GM21619 (cell line): ENCODE measurements at regions not wholly inside any gene's neighbourhood (a gene's known extent, or its start where the extent isn't known, plus 50 kb on each side); places are given as distances from the start of the nearest gene placed in this dataset.
"Not testable (repeated sequence)": the region's sequence is repeated elsewhere in the genome, so short reads cannot be mapped to it uniquely, and the experiment has no call there.

Source experiments
- ATAC-seq: cut with Tn5 transposase; IDR thresholded peaks from one replicate; pipeline ENCODE4 v1.9.1; 2021; ENCODE audit not compliant: unreplicated experiment

- ATAC-seq, result no peak
Measured at GRCh38 chr7:15057272-15057671, 154.7 kb upstream of the DGKB start.

GRCh38 chr7:15054304-15054703, 151.8 kb upstream of the DGKB start:
- not testable (repeated sequence) for ATAC-seq

- no peak for ATAC-seq
Measured at GRCh38 chr7:15049157-15049556, 146.6 kb upstream of the DGKB start.

GRCh38 chr7:15046861-15047260, 144.3 kb upstream of the DGKB start:
- no peak for ATAC-seq

GRCh38 chr7:15043931-15044330, 141.4 kb upstream of the DGKB start:
- ATAC-seq, result no peak

- ATAC-seq, result no peak
Measured at GRCh38 chr7:15042285-15043065, 139.9 kb upstream of the DGKB start.

- no peak for ATAC-seq
Measured at GRCh38 chr7:15041226-15041625, 138.7 kb upstream of the DGKB start.

- no peak for ATAC-seq
Measured at GRCh38 chr7:15035814-15036213, 133.3 kb upstream of the DGKB start.

- no peak for ATAC-seq
Measured at GRCh38 chr7:15033039-15033438, 130.5 kb upstream of the DGKB start.

- no peak for ATAC-seq
Measured at GRCh38 chr7:15018981-15019380, 116.4 kb upstream of the DGKB start.

GRCh38 chr7:15016766-15017165, 114.2 kb upstream of the DGKB start:
- no peak for ATAC-seq

- no peak for ATAC-seq
Measured at GRCh38 chr7:15016315-15016667, 113.7 kb upstream of the DGKB start.

GRCh38 chr7:15015545-15016314, 113.2 kb upstream of the DGKB start:
- ATAC-seq, result peak; percentile 92

- no peak for ATAC-seq
Measured at GRCh38 chr7:15012135-15012534, 109.6 kb upstream of the DGKB start.

GRCh38 chr7:15011289-15011688, 108.7 kb upstream of the DGKB start:
- no peak for ATAC-seq

GRCh38 chr7:15007507-15007906, 105.0 kb upstream of the DGKB start:
- no peak for ATAC-seq

GRCh38 chr7:15005672-15006071, 103.1 kb upstream of the DGKB start:
- ATAC-seq, result no peak

- no peak for ATAC-seq
Measured at GRCh38 chr7:15000157-15000556, 97.6 kb upstream of the DGKB start.

- no peak for ATAC-seq
Measured at GRCh38 chr7:14999331-14999730, 96.8 kb upstream of the DGKB start.

- no peak for ATAC-seq
Measured at GRCh38 chr7:14995774-14996173, 93.2 kb upstream of the DGKB start.

- no peak for ATAC-seq
Measured at GRCh38 chr7:14988941-14989340, 86.4 kb upstream of the DGKB start.

GRCh38 chr7:14978687-14979086, 76.1 kb upstream of the DGKB start:
- ATAC-seq, result no peak
